ENCODE measurements at regions not wholly inside any gene's neighbourhood (a gene's known extent, or its start where the extent isn't known, plus 50 kb on each side); places are given as distances from the start of the nearest gene placed in this dataset.

- no peak for DNase-seq
Measured at GRCh38 chr1:59071289-59071688, 225.6 kb upstream of the FGGY start.

GRCh38 chr1:59071876-59072582, 224.9 kb upstream of the FGGY start:
- no peak for DNase-seq

- DNase-seq = no peak
Measured at GRCh38 chr1:59072583-59072947, 224.3 kb upstream of the FGGY start.

- DNase-seq = no peak
Measured at GRCh38 chr1:59074598-59074997, 222.3 kb upstream of the FGGY start.

- no peak for DNase-seq
Measured at GRCh38 chr1:59075021-59075420, 221.9 kb upstream of the FGGY start.

GRCh38 chr1:59076612-59077011, 220.3 kb upstream of the FGGY start:
- DNase-seq = no peak

GRCh38 chr1:59077466-59078069, 219.3 kb upstream of the FGGY start:
- DNase-seq = no peak

GRCh38 chr1:59078070-59078800, 218.7 kb upstream of the FGGY start:
- DNase-seq = no peak

- DNase-seq = no peak
Measured at GRCh38 chr1:59078866-59079265, 218.0 kb upstream of the FGGY start.

GRCh38 chr1:59079434-59080140, 217.3 kb upstream of the FGGY start:
- no peak for DNase-seq

- no peak for DNase-seq
Measured at GRCh38 chr1:59081181-59081580, 215.7 kb upstream of the FGGY start.

- no peak for DNase-seq
Measured at GRCh38 chr1:59081795-59082194, 215.1 kb upstream of the FGGY start.

GRCh38 chr1:59083946-59084865, 212.7 kb upstream of the FGGY start:
- no peak for DNase-seq

GRCh38 chr1:59085101-59085500, 211.8 kb upstream of the FGGY start:
- no peak for DNase-seq

- no peak for DNase-seq
Measured at GRCh38 chr1:59089036-59089798, 207.7 kb upstream of the FGGY start.

GRCh38 chr1:59089922-59090457, 206.9 kb upstream of the FGGY start:
- no peak for DNase-seq

GRCh38 chr1:59092126-59092525, 204.8 kb upstream of the FGGY start:
- no peak for DNase-seq

GRCh38 chr1:59094001-59094400, 202.9 kb upstream of the FGGY start:
- no peak for DNase-seq

GRCh38 chr1:59096501-59096900, 200.4 kb upstream of the FGGY start:
- no peak for DNase-seq

- DNase-seq = no peak
Measured at GRCh38 chr1:59098655-59099054, 198.2 kb upstream of the FGGY start.

GRCh38 chr1:59100708-59101374, 196.1 kb upstream of the FGGY start:
- no peak for DNase-seq
